Coronary artery (tissue), 2 donors: ENCODE measurements at regions not wholly inside any gene's neighbourhood (a gene's known extent, or its start where the extent isn't known, plus 50 kb on each side); places are given as distances from the start of the nearest gene placed in this dataset.

Experiments
- DNase-seq: peaks from one replicate; pipeline ENCODE4 v3.0.0-alpha.2; 2017; ENCODE audit warnings: low spot score
- H3K27ac ChIP-seq, 2 donors: fragments of 200-600 bp; sonication (generic); one replicate each; pipeline ENCODE4 v1.5.1; 2016 to 2019
- H3K4me3 ChIP-seq: fragments of 200-600 bp; sonication (generic); 2 replicates; pipeline ENCODE4 v1.5.1; 2016; ENCODE audit warnings: mild to moderate bottlenecking, moderate library complexity
- CTCF ChIP-seq: fragments of 200-600 bp; sonication (generic); IDR thresholded peaks from one replicate; pipeline ENCODE4 v1.5.1; 2019; ENCODE audit warnings: antibody characterized with exemption

DNA sequence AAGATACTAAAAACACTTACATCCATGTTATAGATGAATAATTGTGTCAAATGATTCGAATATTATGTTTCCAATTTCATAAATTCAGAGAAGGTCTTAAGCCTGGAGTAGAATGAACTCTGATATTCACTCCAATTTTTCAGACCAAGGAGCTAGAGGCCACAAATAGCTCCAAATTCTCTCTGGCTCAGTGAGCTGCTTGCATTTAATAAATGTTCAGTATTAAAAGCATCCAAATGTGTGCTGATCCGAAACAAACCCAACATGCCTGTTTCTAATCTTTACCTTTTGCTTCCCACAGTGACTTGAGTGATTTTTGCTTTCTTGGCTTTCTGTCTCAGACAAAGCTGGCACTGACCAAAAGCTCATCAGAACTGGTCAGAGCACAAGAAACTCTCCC lies 291.4 kb downstream of the CCDC85A start:
- no peak for DNase-seq
- no peak overlapping the region for H3K4me3 ChIP-seq
- H3K27ac ChIP-seq = no peak overlapping the region
- TF ChIP-seq CTCF = no peak

GRCh38 chr2:56476509-56477071 lies 292.8 kb downstream of the CCDC85A start:
- H3K4me3 ChIP-seq = no peak overlapping the region
- no peak overlapping the region for H3K27ac ChIP-seq
- no peak for TF ChIP-seq CTCF
- DNase-seq = no peak

DNA sequence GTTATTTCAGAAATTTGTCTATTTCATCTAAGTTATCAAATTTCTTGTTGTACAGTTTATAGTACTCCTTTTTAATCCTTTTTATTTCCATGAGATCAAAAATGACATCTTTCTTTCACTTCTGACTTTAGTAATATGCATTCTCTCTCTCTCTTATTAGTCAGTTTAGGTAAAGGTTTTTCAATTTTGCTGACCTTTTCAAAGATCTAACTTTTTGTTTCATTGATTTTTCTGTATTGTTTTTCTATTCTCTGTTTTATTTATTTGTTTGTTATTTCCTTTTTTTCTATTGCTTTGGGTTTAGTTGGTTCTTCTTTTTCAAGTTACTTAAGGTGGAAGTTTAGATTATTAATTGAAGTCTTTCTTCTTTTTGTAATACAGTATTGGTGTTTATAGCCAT lies 294.2 kb downstream of the CCDC85A start:
- Histone ChIP-seq H3K4me3 (no peak overlapping the region), H3K27ac (no peak overlapping the region)
- no peak for TF ChIP-seq CTCF
- no peak for DNase-seq

DNA sequence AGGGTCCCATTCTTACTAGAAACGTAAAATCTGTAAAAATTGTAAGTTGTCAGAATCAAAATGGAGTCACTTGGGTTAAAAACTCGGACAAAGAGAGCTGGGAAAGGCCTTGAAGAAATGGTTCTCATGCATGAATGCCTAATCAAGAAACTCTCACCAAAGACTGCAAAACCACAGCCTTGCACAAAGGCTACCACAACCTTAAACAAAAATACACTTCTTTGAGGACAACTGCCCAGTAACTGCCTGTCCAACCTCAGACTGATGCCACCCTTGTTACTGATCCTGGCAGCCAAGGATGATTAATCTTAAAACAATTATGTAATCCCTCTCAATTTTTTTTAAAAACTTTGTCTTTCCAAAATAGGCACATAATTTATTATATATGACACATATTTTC lies 299.3 kb downstream of the CCDC85A start:
- no peak for DNase-seq
- Histone ChIP-seq H3K4me3 (no peak overlapping the region), H3K27ac (no peak overlapping the region)
- no peak for TF ChIP-seq CTCF

- no peak for DNase-seq
- Histone ChIP-seq H3K27ac (no peak overlapping the region), H3K4me3 (no peak overlapping the region)
- TF ChIP-seq CTCF = no peak
Measured at GRCh38 chr2:56484906-56485305, 301.1 kb downstream of the CCDC85A start.

DNA sequence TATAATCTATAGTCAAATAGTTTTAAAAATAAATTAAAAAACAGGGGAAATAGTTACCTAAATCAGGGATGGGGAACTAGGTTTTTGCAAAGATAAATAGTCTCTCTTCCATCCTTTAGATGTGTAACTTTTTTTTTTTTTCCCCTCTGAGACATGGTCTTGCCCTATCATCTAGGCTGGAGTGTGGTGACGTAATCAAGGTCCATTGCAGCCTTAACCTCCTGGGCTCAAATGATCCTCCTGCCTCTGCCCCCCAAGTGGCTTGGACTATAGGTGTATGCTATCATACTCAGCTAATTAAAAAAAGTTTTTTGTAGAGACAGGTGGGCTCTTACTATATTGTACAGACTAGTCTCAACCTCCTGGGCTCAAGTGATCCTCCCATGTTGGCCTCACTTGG lies 316.5 kb downstream of the CCDC85A start:
- no peak for DNase-seq
- no peak overlapping the region for H3K27ac ChIP-seq
- no peak for TF ChIP-seq CTCF
- H3K4me3 ChIP-seq = no peak overlapping the region

GRCh38 chr2:56502616-56503015 lies 318.8 kb downstream of the CCDC85A start:
- H3K4me3 ChIP-seq = no peak overlapping the region
- no peak for TF ChIP-seq CTCF
- H3K27ac ChIP-seq = no peak overlapping the region
- DNase-seq = no peak
